Parathyroid adenoma (tissue), 2 donors: ENCODE measurements at regions not wholly inside any gene's neighbourhood (a gene's known extent, or its start where the extent isn't known, plus 50 kb on each side); places are given as distances from the start of the nearest gene placed in this dataset.

Experiments used
- H2AFZ ChIP-seq: fragments of 300-600 bp; sonication (generic); one replicate; pipeline ENCODE4 v1.7.0; 2017; ENCODE audit warnings: antibody characterized with exemption, mild to moderate bottlenecking
- H3K27ac ChIP-seq: fragments of 300-600 bp; sonication (generic); one replicate; pipeline ENCODE4 v1.7.0; 2017
- H3K27me3 ChIP-seq: fragments of 300-600 bp; sonication (generic); one replicate; pipeline ENCODE4 v1.7.0; 2017; ENCODE audit warnings: low read length; ENCODE audit not compliant: control insufficient read depth, insufficient read depth
- H3K36me3 ChIP-seq: fragments of 300-600 bp; sonication (generic); one replicate; pipeline ENCODE4 v1.7.0; 2017; ENCODE audit warnings: low read length; ENCODE audit not compliant: control insufficient read depth, insufficient read depth
- H3K4me1 ChIP-seq: fragments of 300-600 bp; sonication (generic); one replicate; pipeline ENCODE4 v1.7.0; 2017; ENCODE audit warnings: control low read depth
- H3K4me2 ChIP-seq: fragments of 300-600 bp; sonication (generic); one replicate; pipeline ENCODE4 v1.7.0; 2017; ENCODE audit warnings: low read length
- H3K4me3 ChIP-seq: fragments of 300-600 bp; sonication (generic); one replicate; pipeline ENCODE4 v1.7.0; 2017; ENCODE audit warnings: low read depth, low read length
- H3K79me2 ChIP-seq: fragments of 300-600 bp; sonication (generic); one replicate; pipeline ENCODE4 v1.7.0; 2017; ENCODE audit warnings: control low read depth
- H3K9ac ChIP-seq: fragments of 300-600 bp; sonication (generic); one replicate; pipeline ENCODE4 v1.7.0; 2017; ENCODE audit warnings: mild to moderate bottlenecking
- H3K9me3 ChIP-seq: fragments of 300-600 bp; sonication (generic); one replicate; pipeline ENCODE4 v1.7.0; 2017; ENCODE audit warnings: low read length; ENCODE audit not compliant: control insufficient read depth
- TF ChIP-seq, protein P1 (sequence below): fragments of 300-600 bp; sonication (generic); IDR thresholded peaks from one replicate; pipeline ENCODE4 v1.7.0; 2017; ENCODE audit warnings: antibody characterized with exemption, mild to moderate bottlenecking
- donor health status: primary hyperparathyroidism.

DNA sequence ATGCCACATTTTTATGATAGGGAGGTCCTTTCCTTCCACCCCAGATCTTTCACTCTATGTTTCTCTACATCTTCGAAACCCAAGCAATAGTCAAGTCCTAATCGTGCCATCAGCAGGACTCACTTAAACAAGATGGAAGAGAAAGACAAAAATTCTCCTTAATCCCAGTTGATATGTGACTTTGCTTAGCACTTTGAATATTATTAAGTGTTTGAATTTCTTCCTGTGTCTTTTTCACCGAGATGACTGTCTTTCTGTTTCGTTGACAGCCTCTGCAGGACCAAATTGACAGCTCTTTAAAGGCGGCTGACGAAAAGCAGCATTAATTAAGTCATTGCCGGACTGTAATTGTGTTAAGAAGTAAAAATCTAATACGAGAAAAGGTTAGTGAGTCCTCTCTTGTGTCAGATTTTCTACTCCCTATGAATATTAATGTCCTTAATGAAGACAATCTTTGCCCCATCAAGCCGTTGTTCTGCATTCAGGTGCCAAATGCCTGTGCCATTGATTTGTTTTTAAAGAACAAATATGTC is 208.8 kb upstream of the TSHZ2 start:
- Histone ChIP-seq H2AFZ (no peak overlapping the region), H3K27me3 (no peaks in the 10 kb centered on the region), H3K9ac (no peak overlapping the region), H3K4me3 (no peak overlapping the region), H3K36me3 (no peaks in the 10 kb centered on the region), H3K4me2 (no peak overlapping the region), H3K4me1 (no peaks in the 10 kb centered on the region), H3K79me2 (no peaks in the 10 kb centered on the region), H3K9me3 (no peaks in the 10 kb centered on the region), H3K27ac (no peak overlapping the region)
- TF ChIP-seq, protein P1, sequence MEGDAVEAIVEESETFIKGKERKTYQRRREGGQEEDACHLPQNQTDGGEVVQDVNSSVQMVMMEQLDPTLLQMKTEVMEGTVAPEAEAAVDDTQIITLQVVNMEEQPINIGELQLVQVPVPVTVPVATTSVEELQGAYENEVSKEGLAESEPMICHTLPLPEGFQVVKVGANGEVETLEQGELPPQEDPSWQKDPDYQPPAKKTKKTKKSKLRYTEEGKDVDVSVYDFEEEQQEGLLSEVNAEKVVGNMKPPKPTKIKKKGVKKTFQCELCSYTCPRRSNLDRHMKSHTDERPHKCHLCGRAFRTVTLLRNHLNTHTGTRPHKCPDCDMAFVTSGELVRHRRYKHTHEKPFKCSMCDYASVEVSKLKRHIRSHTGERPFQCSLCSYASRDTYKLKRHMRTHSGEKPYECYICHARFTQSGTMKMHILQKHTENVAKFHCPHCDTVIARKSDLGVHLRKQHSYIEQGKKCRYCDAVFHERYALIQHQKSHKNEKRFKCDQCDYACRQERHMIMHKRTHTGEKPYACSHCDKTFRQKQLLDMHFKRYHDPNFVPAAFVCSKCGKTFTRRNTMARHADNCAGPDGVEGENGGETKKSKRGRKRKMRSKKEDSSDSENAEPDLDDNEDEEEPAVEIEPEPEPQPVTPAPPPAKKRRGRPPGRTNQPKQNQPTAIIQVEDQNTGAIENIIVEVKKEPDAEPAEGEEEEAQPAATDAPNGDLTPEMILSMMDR, result no peak

DNA sequence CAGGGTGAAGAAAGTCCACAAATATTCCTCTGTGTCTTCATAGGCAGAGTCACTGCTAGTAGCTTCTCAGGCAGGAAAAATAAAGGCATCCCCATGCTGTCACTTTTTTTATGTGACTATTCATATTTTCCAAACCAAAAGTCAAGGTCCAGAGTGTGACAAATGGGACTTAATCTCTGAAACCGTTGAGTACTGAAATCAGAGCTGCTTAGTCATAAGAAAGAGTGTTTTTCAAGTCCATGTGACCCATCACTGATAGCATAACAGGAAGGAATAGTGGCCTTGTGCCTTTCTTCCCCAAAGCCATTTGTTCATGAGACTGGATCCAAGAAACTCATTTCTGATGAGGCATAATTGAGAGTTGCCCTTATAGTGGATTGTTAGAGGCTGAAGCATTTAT is 210.3 kb upstream of the TSHZ2 start:
- Histone ChIP-seq H3K4me3 (no peak overlapping the region), H3K9ac (no peak overlapping the region), H3K9me3 (no peaks in the 10 kb centered on the region), H2AFZ (no peak overlapping the region), H3K36me3 (no peaks in the 10 kb centered on the region), H3K27me3 (no peaks in the 10 kb centered on the region), H3K79me2 (no peaks in the 10 kb centered on the region), H3K27ac (no peak overlapping the region), H3K4me2 (no peak overlapping the region), H3K4me1 (no peaks in the 10 kb centered on the region)
- TF ChIP-seq, protein P1, result no peak

DNA sequence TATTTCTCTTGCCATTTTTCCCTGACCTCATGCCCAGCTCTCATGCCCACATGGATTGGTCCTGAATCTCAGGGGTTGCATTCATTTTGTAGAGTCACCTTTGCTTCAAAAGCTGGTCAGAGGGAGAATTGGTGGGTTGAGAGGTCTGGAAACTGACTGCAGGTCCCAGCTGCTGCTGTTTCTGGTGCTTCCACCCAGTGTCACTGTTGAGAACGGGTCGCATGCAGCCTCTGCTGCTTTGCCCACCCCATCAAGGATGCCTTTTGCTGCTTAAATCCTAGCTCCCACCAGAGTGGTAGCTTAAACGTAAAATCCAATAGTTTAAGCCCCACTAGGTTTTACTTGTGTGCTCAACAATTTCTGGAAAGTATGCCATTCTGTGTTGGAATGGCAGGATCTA is 211.4 kb upstream of the TSHZ2 start:
- H3K27me3 ChIP-seq, result no peaks in the 10 kb centered on the region
- H3K4me2 ChIP-seq, result no peak overlapping the region
- no peak overlapping the region for H2AFZ ChIP-seq

DNA sequence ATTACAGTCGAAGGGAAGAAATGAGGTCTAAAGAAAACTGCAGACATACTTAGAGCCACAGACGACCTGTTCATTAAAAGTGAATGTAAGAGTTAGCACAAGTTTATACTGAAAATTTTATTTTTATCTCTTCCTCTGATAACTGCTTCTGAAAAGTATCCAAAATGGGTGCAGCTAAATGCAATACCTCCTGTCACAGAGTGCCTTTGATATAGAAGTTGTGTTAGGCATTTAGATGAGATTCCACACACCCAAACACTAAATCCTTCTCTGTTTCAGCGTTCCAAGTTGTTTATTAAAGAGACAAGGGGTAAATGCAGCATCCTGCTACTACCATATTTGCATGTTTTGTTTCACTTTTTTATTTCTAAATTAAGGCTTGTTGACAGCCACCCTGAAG is 214.7 kb upstream of the TSHZ2 start:
- H3K4me3 ChIP-seq, result no peak overlapping the region
- no peak overlapping the region for H2AFZ ChIP-seq
- no peak overlapping the region for H3K9ac ChIP-seq
- H3K9me3 ChIP-seq, result no peaks in the 10 kb centered on the region
- no peak overlapping the region for H3K27ac ChIP-seq
- no peaks in the 10 kb centered on the region for H3K36me3 ChIP-seq
- TF ChIP-seq, protein P1, result no peak
- no peaks in the 10 kb centered on the region for H3K79me2 ChIP-seq
- no peaks in the 10 kb centered on the region for H3K4me1 ChIP-seq
- H3K4me2 ChIP-seq, result no peak overlapping the region
- H3K27me3 ChIP-seq, result no peaks in the 10 kb centered on the region

More for the DNA sequence above, 211.4 kb upstream of the TSHZ2 start:
- Histone ChIP-seq H3K4me3 (no peak overlapping the region), H3K79me2 (no peaks in the 10 kb centered on the region), H3K4me1 (no peaks in the 10 kb centered on the region), H3K9ac (no peak overlapping the region), H3K27ac (no peak overlapping the region), H3K9me3 (no peaks in the 10 kb centered on the region), H3K36me3 (no peaks in the 10 kb centered on the region)
- TF ChIP-seq, protein P1, result no peak

DNA sequence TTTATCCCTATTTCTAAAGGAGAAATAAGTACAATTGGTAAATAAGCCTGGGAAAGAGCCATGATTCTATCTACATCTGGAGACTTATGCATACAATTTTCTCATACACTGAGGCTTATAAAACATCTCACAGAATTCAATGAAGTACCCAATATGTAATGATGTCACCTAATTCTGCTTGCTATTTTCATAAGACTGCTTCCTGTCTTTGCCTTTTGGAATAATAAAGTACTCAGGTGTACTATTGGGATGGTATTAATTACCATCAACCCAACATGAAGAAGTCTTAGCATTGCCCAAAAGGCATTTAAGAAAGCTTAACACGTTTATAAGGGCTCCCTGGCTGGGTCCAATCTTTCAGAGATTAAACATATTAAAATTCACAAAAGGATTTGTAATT is 216.4 kb upstream of the TSHZ2 start:
- H3K27ac ChIP-seq, result no peak overlapping the region
- no peak overlapping the region for H3K4me2 ChIP-seq
- H3K4me3 ChIP-seq, result no peak overlapping the region
- no peaks in the 10 kb centered on the region for H3K36me3 ChIP-seq
- H2AFZ ChIP-seq, result no peak overlapping the region
- TF ChIP-seq, protein P1, result no peak
- no peaks in the 10 kb centered on the region for H3K9me3 ChIP-seq
- no peaks in the 10 kb centered on the region for H3K27me3 ChIP-seq
- H3K4me1 ChIP-seq, result no peaks in the 10 kb centered on the region
- H3K9ac ChIP-seq, result no peak overlapping the region
- H3K79me2 ChIP-seq, result no peaks in the 10 kb centered on the region
